Lower lobe of right lung (tissue), 2 donors: ENCODE measurements at regions not wholly inside any gene's neighbourhood (a gene's known extent, or its start where the extent isn't known, plus 50 kb on each side); places are given as distances from the start of the nearest gene placed in this dataset.

Source experiments
- ATAC-seq, 2 donors: fragments of 200-7000 bp; cut with Tn5 transposase; one replicate each; pipeline ENCODE4 v1.9.1; 2020 to 2022; ENCODE audit warnings: mild to moderate bottlenecking in 2 of 2, moderate library complexity in 2 of 2
- DNase-seq: peaks from one replicate; pipeline ENCODE4 v3.0.0-alpha.2; 2020
- H3K27ac ChIP-seq: fragments of 200-600 bp; one replicate; pipeline ENCODE4 v1.8.0; 2022
- H3K27me3 ChIP-seq: fragments of 200-600 bp; one replicate; pipeline ENCODE4 v1.8.0; 2022; ENCODE audit warnings: low read depth
- H3K36me3 ChIP-seq: fragments of 200-600 bp; one replicate; pipeline ENCODE4 v1.8.0; 2022; ENCODE audit warnings: mild to moderate bottlenecking
- H3K4me1 ChIP-seq: fragments of 200-600 bp; one replicate; pipeline ENCODE4 v1.8.0; 2022
- H3K4me3 ChIP-seq: fragments of 200-600 bp; one replicate; pipeline ENCODE4 v1.8.0; 2022; ENCODE audit warnings: mild to moderate bottlenecking
- H3K9me3 ChIP-seq: fragments of 200-600 bp; one replicate; pipeline ENCODE4 v1.8.0; 2022
- CTCF ChIP-seq: fragments of 200-600 bp; IDR thresholded peaks from one replicate; pipeline ENCODE4 v1.8.0; 2022; ENCODE audit warnings: antibody characterized with exemption, mild to moderate bottlenecking
- intact Hi-C: fragments of 100-400 bp; cut with DNase I; formaldehyde crosslinking; loops from one replicate; pipeline ENCODE4 v1.11.0; 2022
- donor health status: DM: no; HTN: yes; CAD: no; lungs with severe emphysema.

- intact Hi-C loops: no loop called here
- no peak overlapping the region for H3K27ac ChIP-seq
- no peaks in the 10 kb centered on the region for H3K36me3 ChIP-seq
- H3K4me1 ChIP-seq: no peaks in the 10 kb centered on the region
- no peak for TF ChIP-seq CTCF
- H3K9me3 ChIP-seq: no peaks in the 10 kb centered on the region
- no peak overlapping the region for H3K4me3 ChIP-seq
- H3K27me3 ChIP-seq: no peaks in the 10 kb centered on the region
- ATAC-seq (no peak), DNase-seq (no peak)
Observed at GRCh38 chr5:103919506-103919905, 356.9 kb upstream of the NUDT12 start.

GRCh38 chr5:103918668-103919367 is 356.2 kb upstream of the NUDT12 start:
- intact Hi-C loops: no loop called here
- Histone ChIP-seq H3K4me1 (no peaks in the 10 kb centered on the region), H3K36me3 (no peaks in the 10 kb centered on the region), H3K4me3 (no peak overlapping the region), H3K9me3 (no peaks in the 10 kb centered on the region), H3K27me3 (no peaks in the 10 kb centered on the region), H3K27ac (no peak overlapping the region)
- ATAC-seq (no peak), DNase-seq (no peak)
- TF ChIP-seq CTCF: no peak

GRCh38 chr5:103915081-103915480 is 352.5 kb upstream of the NUDT12 start:
- no peak overlapping the region for H3K4me3 ChIP-seq
- ATAC-seq (no peak), DNase-seq (no peak)
- no peaks in the 10 kb centered on the region for H3K9me3 ChIP-seq
- TF ChIP-seq CTCF: no peak
- H3K27ac ChIP-seq: no peak overlapping the region
- intact Hi-C loops: no loop called here
- H3K4me1 ChIP-seq: no peaks in the 10 kb centered on the region
- no peaks in the 10 kb centered on the region for H3K36me3 ChIP-seq
- no peaks in the 10 kb centered on the region for H3K27me3 ChIP-seq

- Histone ChIP-seq H3K27me3 (no peaks in the 10 kb centered on the region), H3K4me3 (no peak overlapping the region), H3K36me3 (no peaks in the 10 kb centered on the region), H3K9me3 (no peaks in the 10 kb centered on the region), H3K27ac (no peak overlapping the region), H3K4me1 (no peaks in the 10 kb centered on the region)
- ATAC-seq (no peak), DNase-seq (no peak)
- no peak for TF ChIP-seq CTCF
- intact Hi-C loops: no loop called here
Observed at GRCh38 chr5:103910786-103911185, 348.2 kb upstream of the NUDT12 start.

GRCh38 chr5:103910011-103910410 is 347.4 kb upstream of the NUDT12 start:
- no peaks in the 10 kb centered on the region for H3K9me3 ChIP-seq
- TF ChIP-seq CTCF: no peak
- no peak for ATAC-seq

More at GRCh38 chr5:103910011-103910410, 347.4 kb upstream of the NUDT12 start:
- Histone ChIP-seq H3K4me1 (no peaks in the 10 kb centered on the region), H3K27me3 (no peaks in the 10 kb centered on the region), H3K36me3 (no peaks in the 10 kb centered on the region), H3K27ac (no peak overlapping the region), H3K4me3 (no peak overlapping the region)
- intact Hi-C loops: no loop called here
- DNase-seq: no peak
